ENCODE measurements at regions not wholly inside any gene's neighbourhood (a gene's known extent, or its start where the extent isn't known, plus 50 kb on each side); places are given as distances from the start of the nearest gene placed in this dataset.
"Not testable (repeated sequence)": the region's sequence is repeated elsewhere in the genome, so short reads cannot be mapped to it uniquely, and the experiment has no call there.

DNA sequence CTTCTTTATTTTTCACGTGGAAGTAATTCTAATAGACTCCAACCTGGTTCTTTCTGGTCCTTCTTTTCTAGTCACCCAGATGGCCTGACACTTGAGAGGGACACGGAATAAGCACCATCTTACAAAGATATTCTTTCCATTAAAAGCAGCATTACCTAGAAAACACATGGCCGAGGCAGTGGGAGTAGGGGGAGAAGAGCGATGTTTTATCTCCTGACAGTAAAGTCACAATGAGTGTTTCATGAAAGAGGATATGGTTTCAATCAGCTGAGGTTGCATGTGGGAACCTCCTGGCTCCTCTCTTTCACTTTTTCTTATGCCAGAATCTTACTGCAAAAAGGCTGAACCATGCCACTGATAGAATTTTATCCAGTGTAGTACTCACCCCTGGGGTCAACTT is 288.8 kb upstream of the SPAG17 start:
- H3K4me3 ChIP-seq (ENCODE audit: control insufficient read depth, low read depth, low read length) = no peak overlapping the region
- DNase-seq (ENCODE audit: low read depth) = no peak
- TF ChIP-seq, protein P1, sequence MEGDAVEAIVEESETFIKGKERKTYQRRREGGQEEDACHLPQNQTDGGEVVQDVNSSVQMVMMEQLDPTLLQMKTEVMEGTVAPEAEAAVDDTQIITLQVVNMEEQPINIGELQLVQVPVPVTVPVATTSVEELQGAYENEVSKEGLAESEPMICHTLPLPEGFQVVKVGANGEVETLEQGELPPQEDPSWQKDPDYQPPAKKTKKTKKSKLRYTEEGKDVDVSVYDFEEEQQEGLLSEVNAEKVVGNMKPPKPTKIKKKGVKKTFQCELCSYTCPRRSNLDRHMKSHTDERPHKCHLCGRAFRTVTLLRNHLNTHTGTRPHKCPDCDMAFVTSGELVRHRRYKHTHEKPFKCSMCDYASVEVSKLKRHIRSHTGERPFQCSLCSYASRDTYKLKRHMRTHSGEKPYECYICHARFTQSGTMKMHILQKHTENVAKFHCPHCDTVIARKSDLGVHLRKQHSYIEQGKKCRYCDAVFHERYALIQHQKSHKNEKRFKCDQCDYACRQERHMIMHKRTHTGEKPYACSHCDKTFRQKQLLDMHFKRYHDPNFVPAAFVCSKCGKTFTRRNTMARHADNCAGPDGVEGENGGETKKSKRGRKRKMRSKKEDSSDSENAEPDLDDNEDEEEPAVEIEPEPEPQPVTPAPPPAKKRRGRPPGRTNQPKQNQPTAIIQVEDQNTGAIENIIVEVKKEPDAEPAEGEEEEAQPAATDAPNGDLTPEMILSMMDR (IDR thresholded peaks at IDR 0.05; ENCODE audit: control insufficient read depth, insufficient read depth, low read depth, low read length, missing control alignments) = no peak

DNA sequence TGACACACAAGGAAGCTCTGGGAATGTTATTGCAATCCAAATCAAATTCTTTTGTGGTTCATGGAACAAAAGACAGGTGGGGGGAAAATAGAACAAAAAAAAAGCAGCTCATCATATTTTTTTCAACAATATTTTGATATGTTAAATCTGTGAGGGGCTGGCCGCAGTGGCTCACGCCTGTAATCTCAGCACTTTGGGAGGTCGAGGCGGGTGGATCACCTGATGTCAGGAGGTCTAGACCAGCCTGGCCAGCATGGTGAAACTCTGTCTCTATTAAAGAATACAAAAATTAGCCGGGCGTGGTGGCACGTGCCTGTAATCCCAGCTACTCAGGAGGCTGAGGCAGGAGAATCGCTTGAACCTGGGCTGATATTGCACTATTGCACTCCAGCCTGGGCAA is 279.4 kb upstream of the SPAG17 start:
- DNase-seq (ENCODE audit: low read depth); H3K4me3 ChIP-seq (ENCODE audit: control insufficient read depth, low read depth, low read length): not testable (repeated sequence)

DNA sequence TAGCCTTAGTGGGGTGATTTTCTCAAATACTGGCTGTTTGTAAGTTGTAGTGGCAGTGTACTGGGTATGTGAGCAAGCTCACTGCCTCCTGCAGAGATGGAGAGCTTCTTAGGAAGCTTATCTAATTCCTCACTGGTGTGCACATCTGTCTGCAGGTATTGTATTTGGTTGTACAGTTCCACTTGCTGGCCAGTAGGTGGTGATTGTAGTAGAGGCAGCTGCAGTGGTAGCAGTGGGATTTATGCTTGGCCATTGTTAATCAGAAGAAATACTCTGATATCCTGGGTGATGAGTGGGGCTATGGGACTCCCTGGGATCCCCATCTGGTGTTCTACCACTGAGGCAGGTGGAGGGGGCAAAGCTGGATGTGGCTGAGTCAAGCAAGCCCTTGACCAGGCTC is 276.1 kb upstream of the SPAG17 start:
- TF ChIP-seq, protein P1 (IDR thresholded peaks at IDR 0.05; ENCODE audit: control insufficient read depth, insufficient read depth, low read depth, low read length, missing control alignments) = no peak
- H3K4me3 ChIP-seq (ENCODE audit: control insufficient read depth, low read depth, low read length) = no peak overlapping the region
- DNase-seq (ENCODE audit: low read depth) = no peak

DNA sequence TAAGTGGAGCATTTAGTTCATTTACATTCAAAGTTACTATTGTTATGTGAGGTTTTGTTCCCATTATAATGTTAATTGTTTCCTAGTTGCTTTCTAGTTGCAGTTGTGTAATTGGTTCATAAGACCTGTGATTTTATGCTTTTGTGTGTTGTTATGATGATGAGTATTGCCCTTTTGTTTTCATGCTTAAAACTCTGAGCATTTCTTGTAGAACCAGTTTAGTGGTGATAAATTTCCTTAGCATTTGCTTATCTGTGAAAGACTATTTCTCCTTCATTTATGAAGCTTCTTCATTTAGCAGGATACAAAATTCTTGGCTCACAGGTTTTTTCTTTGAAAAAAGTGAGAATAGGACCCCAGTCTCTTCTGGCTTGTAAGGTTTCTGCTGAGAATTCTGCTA is 274.8 kb upstream of the SPAG17 start:
- no peak for DNase-seq (ENCODE audit: low read depth)
- H3K4me3 ChIP-seq (ENCODE audit: control insufficient read depth, low read depth, low read length) = no peak overlapping the region
- TF ChIP-seq, protein P1 (IDR thresholded peaks at IDR 0.05; ENCODE audit: control insufficient read depth, insufficient read depth, low read depth, low read length, missing control alignments) = no peak

DNA sequence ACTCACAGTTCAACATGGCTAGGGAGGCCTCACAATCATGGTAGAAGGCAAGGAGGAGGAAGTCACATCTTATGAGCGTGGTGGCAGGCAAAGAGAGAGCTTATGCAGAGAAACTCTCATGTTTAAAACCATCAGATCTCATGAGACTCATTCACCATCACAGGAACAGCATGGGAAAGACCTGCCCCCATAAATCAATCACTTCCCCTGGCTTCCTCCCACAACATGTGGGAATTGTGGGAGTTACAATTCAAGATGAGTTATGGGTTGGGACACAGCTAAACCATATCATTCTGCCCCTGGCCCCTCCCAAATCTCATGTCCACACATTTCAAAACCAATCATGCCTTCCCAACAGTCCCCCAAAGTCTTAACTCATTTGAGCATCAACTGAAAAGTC is 268.8 kb upstream of the SPAG17 start:
- DNase-seq (ENCODE audit: low read depth); H3K4me3 ChIP-seq (ENCODE audit: control insufficient read depth, low read depth, low read length): not testable (repeated sequence)

DNA sequence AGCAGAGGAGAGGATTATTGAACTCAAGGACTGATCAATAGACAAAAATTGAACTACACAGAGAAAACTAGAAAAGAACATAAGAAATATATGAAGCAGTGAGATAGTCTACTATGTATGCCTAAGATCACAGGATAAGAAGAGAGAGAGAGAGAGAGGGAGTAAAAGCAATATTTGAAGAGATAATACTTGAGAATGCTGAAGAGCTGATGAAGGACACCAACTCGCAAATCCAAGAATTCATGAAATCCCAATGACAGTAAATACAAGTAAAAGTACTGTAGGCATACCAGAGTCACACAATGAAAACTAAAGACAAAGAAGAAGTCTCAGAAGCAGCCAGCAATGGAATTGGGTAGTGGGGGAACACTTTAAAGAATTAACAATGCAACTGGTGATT is 260.1 kb upstream of the SPAG17 start:
- DNase-seq (ENCODE audit: low read depth) = no peak
- TF ChIP-seq, protein P1 (IDR thresholded peaks at IDR 0.05; ENCODE audit: control insufficient read depth, insufficient read depth, low read depth, low read length, missing control alignments) = no peak
- H3K4me3 ChIP-seq (ENCODE audit: control insufficient read depth, low read depth, low read length) = no peak overlapping the region

DNA sequence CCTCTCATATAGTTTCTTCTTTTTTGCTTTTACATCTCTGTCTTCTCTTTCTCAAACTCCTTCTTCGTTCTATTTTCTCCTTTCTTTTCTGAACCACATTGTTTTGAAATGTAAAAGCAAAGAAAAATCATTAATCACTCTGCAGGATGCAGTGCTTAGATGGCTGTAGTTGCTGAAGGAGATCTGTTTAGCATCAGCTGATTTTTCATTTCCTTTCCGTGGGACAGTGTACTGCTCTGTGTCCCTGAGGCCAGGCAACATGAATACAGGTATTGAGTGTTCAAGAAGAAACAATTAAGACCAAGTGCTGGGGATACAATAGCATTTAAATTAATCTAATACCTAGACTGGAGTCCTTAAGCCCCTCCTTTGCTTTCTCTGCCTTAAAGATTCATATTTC is 257.2 kb upstream of the SPAG17 start:
- no peak overlapping the region for H3K4me3 ChIP-seq (ENCODE audit: control insufficient read depth, low read depth, low read length)
- TF ChIP-seq, protein P1 (IDR thresholded peaks at IDR 0.05; ENCODE audit: control insufficient read depth, insufficient read depth, low read depth, low read length, missing control alignments) = no peak
- no peak for DNase-seq (ENCODE audit: low read depth)

DNA sequence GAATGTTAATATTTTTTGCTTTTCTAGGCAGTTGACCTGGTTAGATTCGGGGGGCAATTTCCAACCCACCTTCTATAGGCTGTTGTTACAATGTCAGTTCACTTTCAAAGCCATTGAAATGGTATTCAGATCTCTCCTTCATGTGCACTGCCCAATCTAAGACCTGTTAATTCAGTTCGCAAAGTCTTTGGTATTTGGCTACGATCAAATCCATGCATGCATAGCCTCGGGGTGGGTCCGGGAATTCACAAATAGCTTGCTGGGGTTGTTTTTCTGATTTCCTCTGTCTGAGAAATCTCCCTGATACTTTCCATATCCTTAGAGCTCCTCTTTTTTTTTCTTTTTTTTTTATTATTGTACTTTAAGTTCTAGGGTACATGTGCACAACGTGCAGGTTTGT is 252.6 kb upstream of the SPAG17 start:
- TF ChIP-seq, protein P1 (IDR thresholded peaks at IDR 0.05; ENCODE audit: control insufficient read depth, insufficient read depth, low read depth, low read length, missing control alignments) = no peak
- no peak for DNase-seq (ENCODE audit: low read depth)
- no peak overlapping the region for H3K4me3 ChIP-seq (ENCODE audit: control insufficient read depth, low read depth, low read length)
